ENCODE measurements at regions not wholly inside any gene's neighbourhood (a gene's known extent, or its start where the extent isn't known, plus 50 kb on each side); places are given as distances from the start of the nearest gene placed in this dataset.

GRCh38 chr5:92637960-92638359, 943.1 kb downstream of the NR2F1-AS1 start:
- no peaks in the 10 kb centered on the region for H3K9me3 ChIP-seq
- WGBS, 2 donors (ENCODE audit: low coverage in 1 of 2) = 62 to 70% methylated on average over 3 to 4 of the region's 4 CpGs
- H3K27ac ChIP-seq = no peak overlapping the region
- H3K36me3 ChIP-seq = no peaks in the 10 kb centered on the region
- DNase-seq = no peak
- no peaks in the 10 kb centered on the region for H3K27me3 ChIP-seq
- in situ Hi-C loops (cut with MboI; ENCODE audit: low pct_ligation_motif_present in 1 of 4, low pct_unique_long_range_greater_than_20kb in 1 of 4, low sequenced_read_pairs in 3 of 4) = no loop called here
- peaks cover 0 to 11% (median 5%) of the 10 kb centered on the region in 4 donors for H3K4me1 ChIP-seq
- TF ChIP-seq EP300 (IDR thresholded peaks at IDR 0.05; ENCODE audit: low read depth) (no peak), POLR2AphosphoS5 (IDR thresholded peaks at IDR 0.05) (no peak), CTCF (IDR thresholded peaks at IDR 0.05) (no peak), POLR2A (IDR thresholded peaks at IDR 0.05) (no peak)
- H3K4me3 ChIP-seq = no peak overlapping the region
- intact Hi-C loops (cut with DNase I; ENCODE audit: low total_unique reads) = no loop called here

GRCh38 chr5:92637247-92637646, 943.8 kb downstream of the NR2F1-AS1 start:
- in situ Hi-C loops (cut with MboI; ENCODE audit: low pct_ligation_motif_present in 1 of 4, low pct_unique_long_range_greater_than_20kb in 1 of 4, low sequenced_read_pairs in 3 of 4) = no loop called here
- no peak overlapping the region for H3K27ac ChIP-seq
- intact Hi-C loops (cut with DNase I; ENCODE audit: low total_unique reads) = no loop called here
- WGBS, 2 donors (ENCODE audit: low coverage in 1 of 2) = 82 to 83% methylated on average over 2 of the region's 2 CpGs
- H3K4me1 ChIP-seq = peaks cover 0 to 11% (median 5%) of the 10 kb centered on the region in 4 donors
- H3K27me3 ChIP-seq = no peaks in the 10 kb centered on the region
- no peak for DNase-seq
- H3K9me3 ChIP-seq = no peaks in the 10 kb centered on the region
- no peaks in the 10 kb centered on the region for H3K36me3 ChIP-seq
- no peak for TF ChIP-seq EP300 (IDR thresholded peaks at IDR 0.05; ENCODE audit: low read depth)
- TF ChIP-seq CTCF (IDR thresholded peaks at IDR 0.05) = no peak
- TF ChIP-seq POLR2AphosphoS5 (IDR thresholded peaks at IDR 0.05) = no peak
- no peak for TF ChIP-seq POLR2A (IDR thresholded peaks at IDR 0.05)
- no peak overlapping the region for H3K4me3 ChIP-seq

GRCh38 chr5:92635001-92635461, 946.0 kb downstream of the NR2F1-AS1 start:
- intact Hi-C loops (cut with DNase I; ENCODE audit: low total_unique reads) = no loop called here
- Histone ChIP-seq H3K27ac (no peak overlapping the region), H3K9me3 (no peaks in the 10 kb centered on the region), H3K27me3 (no peaks in the 10 kb centered on the region), H3K36me3 (no peaks in the 10 kb centered on the region), H3K4me1 (no peaks in the 10 kb centered on the region), H3K4me3 (no peak overlapping the region)
- in situ Hi-C loops (cut with MboI; ENCODE audit: low pct_ligation_motif_present in 1 of 4, low pct_unique_long_range_greater_than_20kb in 1 of 4, low sequenced_read_pairs in 3 of 4) = no loop called here
- DNase-seq = peak; percentile 7
- TF ChIP-seq EP300 (IDR thresholded peaks at IDR 0.05; ENCODE audit: low read depth) = no peak
- TF ChIP-seq POLR2AphosphoS5 (IDR thresholded peaks at IDR 0.05) = no peak
- no peak for TF ChIP-seq POLR2A (IDR thresholded peaks at IDR 0.05)
- TF ChIP-seq CTCF (IDR thresholded peaks at IDR 0.05) = no peak
- WGBS, 2 donors (ENCODE audit: low coverage in 1 of 2) = 36 to 56% methylated on average over 6 to 11 of the region's 11 CpGs

- no peaks in the 10 kb centered on the region for H3K27me3 ChIP-seq
- H3K9me3 ChIP-seq = no peaks in the 10 kb centered on the region
- DNase-seq = no peak
- H3K4me3 ChIP-seq = no peak overlapping the region
- in situ Hi-C loops (cut with MboI; ENCODE audit: low pct_ligation_motif_present in 1 of 4, low pct_unique_long_range_greater_than_20kb in 1 of 4, low sequenced_read_pairs in 3 of 4) = no loop called here
- TF ChIP-seq CTCF (IDR thresholded peaks at IDR 0.05) (no peak), POLR2A (IDR thresholded peaks at IDR 0.05) (no peak), EP300 (IDR thresholded peaks at IDR 0.05; ENCODE audit: low read depth) (no peak), POLR2AphosphoS5 (IDR thresholded peaks at IDR 0.05) (no peak)
- no peaks in the 10 kb centered on the region for H3K4me1 ChIP-seq
- no peak overlapping the region for H3K27ac ChIP-seq
- 79 to 83% methylated on average over 4 to 5 of the region's 5 CpGs for WGBS, 2 donors (ENCODE audit: low coverage in 1 of 2)
- no peaks in the 10 kb centered on the region for H3K36me3 ChIP-seq
- intact Hi-C loops (cut with DNase I; ENCODE audit: low total_unique reads) = no loop called here
Measured at GRCh38 chr5:92633875-92634487, 947.0 kb downstream of the NR2F1-AS1 start.
